ENCODE measurements at regions not wholly inside any gene's neighbourhood (a gene's known extent, or its start where the extent isn't known, plus 50 kb on each side); places are given as distances from the start of the nearest gene placed in this dataset.
A peak's percentile ranks its signal among the peaks of the same experiment; 100 is the strongest.
"Not testable (repeated sequence)": the region's sequence is repeated elsewhere in the genome, so short reads cannot be mapped to it uniquely, and the experiment has no call there.

DNA sequence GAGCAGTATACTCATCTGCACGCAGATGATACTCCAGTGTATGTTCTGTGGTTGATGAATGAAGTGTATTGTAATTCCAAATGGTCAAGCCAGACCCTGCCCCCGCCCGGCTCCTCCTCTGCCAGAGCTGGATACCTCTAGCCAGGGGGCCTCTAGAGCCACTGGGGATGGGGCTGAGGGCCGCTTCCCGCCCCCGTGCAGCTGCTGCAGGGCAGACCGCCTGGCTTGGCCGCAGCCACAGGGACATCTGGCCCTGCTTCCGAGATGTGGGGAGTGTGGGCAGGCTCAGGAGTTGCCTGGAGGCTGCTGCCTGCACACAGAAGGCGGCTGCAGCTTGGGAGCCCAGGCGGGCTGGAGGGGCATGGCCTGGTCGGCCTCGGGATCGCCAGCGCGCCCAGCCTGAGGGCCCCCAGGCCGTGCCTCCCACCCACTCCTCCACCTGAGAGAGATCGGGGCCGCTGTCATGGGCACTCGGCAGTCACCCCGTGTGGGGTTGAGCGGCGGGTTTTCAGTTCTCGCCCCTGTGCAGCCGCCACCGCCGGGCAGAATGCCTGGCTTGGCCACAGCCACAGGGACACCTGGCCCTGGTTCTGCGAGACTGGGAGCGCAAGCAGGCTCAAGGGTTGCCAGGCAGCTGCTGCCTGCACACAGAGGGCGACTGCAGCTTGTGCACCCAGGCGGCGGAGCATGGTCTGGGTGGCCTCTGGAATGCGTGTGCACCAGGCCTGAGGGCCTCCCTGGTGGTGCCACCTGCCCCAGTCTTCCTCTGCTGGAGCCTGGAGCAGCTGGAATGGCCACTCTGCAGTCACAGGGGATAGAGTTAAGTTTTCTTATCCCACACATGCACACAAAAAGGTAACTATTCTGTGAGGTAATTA, 1643.7 kb downstream of the SPATA31A7 start:
- H3K9me3 ChIP-seq (ENCODE audit: low read depth, low read length, poor library complexity, severe bottlenecking); DNase-seq (ENCODE audit: low spot score); H3K27ac ChIP-seq (ENCODE audit: low read depth, low read length, poor library complexity, severe bottlenecking); H3K36me3 ChIP-seq (ENCODE audit: insufficient read depth, low read length, poor library complexity, severe bottlenecking); BruUV-seq (replicated peaks); POLR2A ChIA-PET (ENCODE audit: low non-redundant PET); H3K27me3 ChIP-seq (replicated peaks; ENCODE audit: insufficient read depth, low read depth, low read length, poor library complexity); CTCF ChIA-PET; intact Hi-C loops (cut with micrococcal nuclease; ENCODE audit: unreplicated experiment); H3K4me3 ChIP-seq (ENCODE audit: low read depth, low read length, poor library complexity, severe bottlenecking); H3K4me1 ChIP-seq (ENCODE audit: insufficient read depth, low read length, poor library complexity, severe bottlenecking): not testable (repeated sequence)

DNA sequence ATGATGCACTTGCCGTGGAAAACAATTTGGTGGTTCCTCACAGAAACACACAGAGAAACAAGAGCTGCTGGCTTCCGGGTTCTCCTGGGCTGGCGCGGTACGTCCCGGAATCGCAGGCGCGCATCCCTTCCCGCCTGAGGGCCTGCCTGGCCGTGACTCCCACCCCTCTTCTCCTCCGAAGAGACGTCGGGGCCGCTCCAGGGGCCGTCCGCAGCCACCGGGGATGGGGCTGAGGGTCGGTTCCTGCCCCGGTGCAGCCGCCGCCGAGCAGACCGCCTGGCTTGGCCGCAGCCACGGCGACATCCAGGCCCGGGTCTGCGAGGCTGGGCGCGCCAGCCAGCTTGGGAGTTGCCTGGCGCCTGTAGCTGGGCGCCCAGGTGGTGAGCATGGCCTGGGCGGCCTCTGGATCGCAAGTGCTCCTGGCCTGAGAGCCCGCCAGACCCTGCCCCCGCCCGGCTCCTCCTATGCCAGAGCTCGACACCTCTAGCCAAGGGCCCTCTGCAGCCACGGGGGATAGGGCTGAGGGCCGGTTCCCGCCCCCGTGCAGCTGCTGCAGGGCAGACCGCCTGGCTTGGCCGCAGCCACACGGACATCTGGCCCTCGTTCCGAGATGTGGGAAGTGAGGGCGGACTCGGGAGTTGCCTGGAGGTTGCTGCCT, 1647.5 kb downstream of the SPATA31A7 start:
- DNase-seq (ENCODE audit: low spot score); POLR2A ChIA-PET (ENCODE audit: low non-redundant PET); H3K27me3 ChIP-seq (replicated peaks; ENCODE audit: insufficient read depth, low read depth, low read length, poor library complexity); CTCF ChIA-PET; BruUV-seq (replicated peaks); H3K9me3 ChIP-seq (ENCODE audit: low read depth, low read length, poor library complexity, severe bottlenecking); H3K4me1 ChIP-seq (ENCODE audit: insufficient read depth, low read length, poor library complexity, severe bottlenecking); H3K36me3 ChIP-seq (ENCODE audit: insufficient read depth, low read length, poor library complexity, severe bottlenecking); intact Hi-C loops (cut with micrococcal nuclease; ENCODE audit: unreplicated experiment); H3K27ac ChIP-seq (ENCODE audit: low read depth, low read length, poor library complexity, severe bottlenecking): not testable (repeated sequence)
- peak overlapping the region; percentile 44 for H3K4me3 ChIP-seq (ENCODE audit: low read depth, low read length, poor library complexity, severe bottlenecking)

- H3K9me3 ChIP-seq (ENCODE audit: low read depth, low read length, poor library complexity, severe bottlenecking); H3K27me3 ChIP-seq (replicated peaks; ENCODE audit: insufficient read depth, low read depth, low read length, poor library complexity); CTCF ChIA-PET; H3K36me3 ChIP-seq (ENCODE audit: insufficient read depth, low read length, poor library complexity, severe bottlenecking); H3K27ac ChIP-seq (ENCODE audit: low read depth, low read length, poor library complexity, severe bottlenecking); H3K4me1 ChIP-seq (ENCODE audit: insufficient read depth, low read length, poor library complexity, severe bottlenecking); BruUV-seq (replicated peaks); intact Hi-C loops (cut with micrococcal nuclease; ENCODE audit: unreplicated experiment); POLR2A ChIA-PET (ENCODE audit: low non-redundant PET): not testable (repeated sequence)
- DNase-seq (ENCODE audit: low spot score), result peak; percentile 95
- H3K4me3 ChIP-seq (ENCODE audit: low read depth, low read length, poor library complexity, severe bottlenecking), result peak overlapping the region; percentile 44
Measured at GRCh38 chr9:62838024-62838718, 1648.3 kb downstream of the SPATA31A7 start.

- intact Hi-C loops (cut with micrococcal nuclease; ENCODE audit: unreplicated experiment); DNase-seq (ENCODE audit: low spot score); BruUV-seq (replicated peaks); H3K27me3 ChIP-seq (replicated peaks; ENCODE audit: insufficient read depth, low read depth, low read length, poor library complexity); H3K4me3 ChIP-seq (ENCODE audit: low read depth, low read length, poor library complexity, severe bottlenecking); CTCF ChIA-PET; POLR2A ChIA-PET (ENCODE audit: low non-redundant PET); H3K4me1 ChIP-seq (ENCODE audit: insufficient read depth, low read length, poor library complexity, severe bottlenecking); H3K27ac ChIP-seq (ENCODE audit: low read depth, low read length, poor library complexity, severe bottlenecking); H3K36me3 ChIP-seq (ENCODE audit: insufficient read depth, low read length, poor library complexity, severe bottlenecking); H3K9me3 ChIP-seq (ENCODE audit: low read depth, low read length, poor library complexity, severe bottlenecking): not testable (repeated sequence)
Measured at GRCh38 chr9:62839168-62839567, 1649.3 kb downstream of the SPATA31A7 start.

- BruUV-seq (replicated peaks); CTCF ChIA-PET; intact Hi-C loops (cut with micrococcal nuclease; ENCODE audit: unreplicated experiment); DNase-seq (ENCODE audit: low spot score); H3K4me3 ChIP-seq (ENCODE audit: low read depth, low read length, poor library complexity, severe bottlenecking); H3K36me3 ChIP-seq (ENCODE audit: insufficient read depth, low read length, poor library complexity, severe bottlenecking); H3K4me1 ChIP-seq (ENCODE audit: insufficient read depth, low read length, poor library complexity, severe bottlenecking); H3K27me3 ChIP-seq (replicated peaks; ENCODE audit: insufficient read depth, low read depth, low read length, poor library complexity); H3K9me3 ChIP-seq (ENCODE audit: low read depth, low read length, poor library complexity, severe bottlenecking); POLR2A ChIA-PET (ENCODE audit: low non-redundant PET); H3K27ac ChIP-seq (ENCODE audit: low read depth, low read length, poor library complexity, severe bottlenecking): not testable (repeated sequence)
Measured at GRCh38 chr9:62843145-62843544, 1653.3 kb downstream of the SPATA31A7 start.

DNA sequence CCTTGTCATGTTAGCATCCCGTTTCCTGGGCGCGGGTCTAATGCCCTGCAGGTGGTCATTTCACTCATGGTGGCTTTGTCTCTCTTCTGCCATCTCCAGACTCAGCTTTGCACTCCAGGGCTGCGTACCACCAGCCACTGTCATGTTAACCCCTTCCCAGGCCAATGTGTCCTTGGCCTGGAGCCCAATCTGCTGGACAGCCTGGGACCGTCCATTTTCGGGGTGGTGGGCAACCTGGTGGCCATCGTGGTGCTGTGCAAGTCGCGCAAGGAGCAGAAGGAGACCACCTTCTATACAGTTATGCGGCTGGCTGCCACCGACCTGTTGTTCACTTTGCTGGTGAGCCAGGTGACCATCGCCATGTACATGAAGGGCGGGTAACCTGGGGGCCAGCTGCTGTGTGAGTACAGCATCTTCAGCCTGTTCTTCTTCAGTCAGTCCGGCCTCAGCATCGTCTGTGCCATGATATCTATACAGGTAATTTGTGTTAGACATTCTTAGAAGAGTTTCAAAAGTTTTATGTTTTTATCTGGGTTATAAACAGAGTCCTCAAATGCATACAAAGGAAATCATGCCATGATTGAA, 1654.0 kb downstream of the SPATA31A7 start:
- POLR2A ChIA-PET (ENCODE audit: low non-redundant PET); H3K27me3 ChIP-seq (replicated peaks; ENCODE audit: insufficient read depth, low read depth, low read length, poor library complexity); CTCF ChIA-PET; H3K4me3 ChIP-seq (ENCODE audit: low read depth, low read length, poor library complexity, severe bottlenecking); H3K4me1 ChIP-seq (ENCODE audit: insufficient read depth, low read length, poor library complexity, severe bottlenecking); intact Hi-C loops (cut with micrococcal nuclease; ENCODE audit: unreplicated experiment); H3K36me3 ChIP-seq (ENCODE audit: insufficient read depth, low read length, poor library complexity, severe bottlenecking); H3K9me3 ChIP-seq (ENCODE audit: low read depth, low read length, poor library complexity, severe bottlenecking); BruUV-seq (replicated peaks); H3K27ac ChIP-seq (ENCODE audit: low read depth, low read length, poor library complexity, severe bottlenecking); DNase-seq (ENCODE audit: low spot score): not testable (repeated sequence)

- H3K27me3 ChIP-seq (replicated peaks; ENCODE audit: insufficient read depth, low read depth, low read length, poor library complexity); BruUV-seq (replicated peaks); CTCF ChIA-PET; POLR2A ChIA-PET (ENCODE audit: low non-redundant PET); intact Hi-C loops (cut with micrococcal nuclease; ENCODE audit: unreplicated experiment); H3K36me3 ChIP-seq (ENCODE audit: insufficient read depth, low read length, poor library complexity, severe bottlenecking); DNase-seq (ENCODE audit: low spot score); H3K27ac ChIP-seq (ENCODE audit: low read depth, low read length, poor library complexity, severe bottlenecking); H3K4me3 ChIP-seq (ENCODE audit: low read depth, low read length, poor library complexity, severe bottlenecking); H3K9me3 ChIP-seq (ENCODE audit: low read depth, low read length, poor library complexity, severe bottlenecking); H3K4me1 ChIP-seq (ENCODE audit: insufficient read depth, low read length, poor library complexity, severe bottlenecking): not testable (repeated sequence)
Measured at GRCh38 chr9:62844681-62845185, 1654.9 kb downstream of the SPATA31A7 start.

All from A673 (cell line).